Neural cell (in vitro differentiated cells): ENCODE measurements at regions not wholly inside any gene's neighbourhood (a gene's known extent, or its start where the extent isn't known, plus 50 kb on each side); places are given as distances from the start of the nearest gene placed in this dataset.

Experiments used
- EP300 ChIP-seq: fragments of 450-650 bp; conservative IDR thresholded peaks from 2 replicates; pipeline ENCODE4 v1.6.1; 2014; ENCODE audit warnings: antibody characterized with exemption, mild to moderate bottlenecking, moderate library complexity; ENCODE audit not compliant: poor library complexity, severe bottlenecking
- RAD21 ChIP-seq: fragments of 450-650 bp; conservative IDR thresholded peaks from 2 replicates; pipeline ENCODE4 v1.6.1; 2014; ENCODE audit warnings: antibody characterized with exemption, mild to moderate bottlenecking, moderate library complexity
- TAF1 ChIP-seq: IDR thresholded peaks from 2 replicates; pipeline ENCODE4 v1.6.1; 2012; ENCODE audit warnings: low read depth
- TF ChIP-seq, protein P1 (sequence below): IDR thresholded peaks from 2 replicates; pipeline ENCODE4 v1.6.1; 2012; ENCODE audit warnings: borderline replicate concordance
- TF ChIP-seq, protein P2 (sequence below): fragments of 450-650 bp; IDR thresholded peaks from 2 replicates; pipeline ENCODE4 v1.5.1; 2014; ENCODE audit warnings: antibody characterized with exemption, mild to moderate bottlenecking, moderate library complexity; ENCODE audit not compliant: poor library complexity, severe bottlenecking

DNA sequence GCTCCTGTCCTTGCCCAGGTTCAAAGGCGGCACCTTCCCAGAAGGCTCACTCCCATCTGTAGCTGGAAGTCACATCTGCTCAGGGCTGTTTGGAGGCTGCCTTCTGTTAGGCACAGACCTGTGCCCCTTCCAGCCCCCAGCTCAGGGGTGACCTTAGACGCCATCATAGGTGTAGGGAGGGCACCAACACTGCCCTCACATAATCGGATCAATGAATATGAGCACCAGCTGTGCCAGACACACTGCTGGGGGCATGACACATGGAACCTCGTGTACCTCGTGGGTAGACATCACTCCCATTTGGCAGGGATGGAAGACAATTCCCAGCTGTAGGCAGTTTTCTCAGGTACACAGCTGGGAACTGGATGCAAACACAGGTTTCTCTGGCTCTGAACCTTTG, 220.7 kb upstream of the ASIC2 start:
- no peak for TF ChIP-seq RAD21
- TF ChIP-seq, protein P1, sequence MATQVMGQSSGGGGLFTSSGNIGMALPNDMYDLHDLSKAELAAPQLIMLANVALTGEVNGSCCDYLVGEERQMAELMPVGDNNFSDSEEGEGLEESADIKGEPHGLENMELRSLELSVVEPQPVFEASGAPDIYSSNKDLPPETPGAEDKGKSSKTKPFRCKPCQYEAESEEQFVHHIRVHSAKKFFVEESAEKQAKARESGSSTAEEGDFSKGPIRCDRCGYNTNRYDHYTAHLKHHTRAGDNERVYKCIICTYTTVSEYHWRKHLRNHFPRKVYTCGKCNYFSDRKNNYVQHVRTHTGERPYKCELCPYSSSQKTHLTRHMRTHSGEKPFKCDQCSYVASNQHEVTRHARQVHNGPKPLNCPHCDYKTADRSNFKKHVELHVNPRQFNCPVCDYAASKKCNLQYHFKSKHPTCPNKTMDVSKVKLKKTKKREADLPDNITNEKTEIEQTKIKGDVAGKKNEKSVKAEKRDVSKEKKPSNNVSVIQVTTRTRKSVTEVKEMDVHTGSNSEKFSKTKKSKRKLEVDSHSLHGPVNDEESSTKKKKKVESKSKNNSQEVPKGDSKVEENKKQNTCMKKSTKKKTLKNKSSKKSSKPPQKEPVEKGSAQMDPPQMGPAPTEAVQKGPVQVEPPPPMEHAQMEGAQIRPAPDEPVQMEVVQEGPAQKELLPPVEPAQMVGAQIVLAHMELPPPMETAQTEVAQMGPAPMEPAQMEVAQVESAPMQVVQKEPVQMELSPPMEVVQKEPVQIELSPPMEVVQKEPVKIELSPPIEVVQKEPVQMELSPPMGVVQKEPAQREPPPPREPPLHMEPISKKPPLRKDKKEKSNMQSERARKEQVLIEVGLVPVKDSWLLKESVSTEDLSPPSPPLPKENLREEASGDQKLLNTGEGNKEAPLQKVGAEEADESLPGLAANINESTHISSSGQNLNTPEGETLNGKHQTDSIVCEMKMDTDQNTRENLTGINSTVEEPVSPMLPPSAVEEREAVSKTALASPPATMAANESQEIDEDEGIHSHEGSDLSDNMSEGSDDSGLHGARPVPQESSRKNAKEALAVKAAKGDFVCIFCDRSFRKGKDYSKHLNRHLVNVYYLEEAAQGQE: no peak
- TF ChIP-seq, protein P2, sequence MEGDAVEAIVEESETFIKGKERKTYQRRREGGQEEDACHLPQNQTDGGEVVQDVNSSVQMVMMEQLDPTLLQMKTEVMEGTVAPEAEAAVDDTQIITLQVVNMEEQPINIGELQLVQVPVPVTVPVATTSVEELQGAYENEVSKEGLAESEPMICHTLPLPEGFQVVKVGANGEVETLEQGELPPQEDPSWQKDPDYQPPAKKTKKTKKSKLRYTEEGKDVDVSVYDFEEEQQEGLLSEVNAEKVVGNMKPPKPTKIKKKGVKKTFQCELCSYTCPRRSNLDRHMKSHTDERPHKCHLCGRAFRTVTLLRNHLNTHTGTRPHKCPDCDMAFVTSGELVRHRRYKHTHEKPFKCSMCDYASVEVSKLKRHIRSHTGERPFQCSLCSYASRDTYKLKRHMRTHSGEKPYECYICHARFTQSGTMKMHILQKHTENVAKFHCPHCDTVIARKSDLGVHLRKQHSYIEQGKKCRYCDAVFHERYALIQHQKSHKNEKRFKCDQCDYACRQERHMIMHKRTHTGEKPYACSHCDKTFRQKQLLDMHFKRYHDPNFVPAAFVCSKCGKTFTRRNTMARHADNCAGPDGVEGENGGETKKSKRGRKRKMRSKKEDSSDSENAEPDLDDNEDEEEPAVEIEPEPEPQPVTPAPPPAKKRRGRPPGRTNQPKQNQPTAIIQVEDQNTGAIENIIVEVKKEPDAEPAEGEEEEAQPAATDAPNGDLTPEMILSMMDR: no peak
- TF ChIP-seq EP300: no peak
- no peak for TF ChIP-seq TAF1
